ENCODE measurements at regions not wholly inside any gene's neighbourhood (a gene's known extent, or its start where the extent isn't known, plus 50 kb on each side); places are given as distances from the start of the nearest gene placed in this dataset.

GRCh38 chr7:80063834-80064233 lies 70.8 kb upstream of the GNAI1 start:
- CTCF ChIA-PET, result no interaction called here
- H3K9me3 ChIP-seq (replicated peaks; ENCODE audit: control insufficient read depth, insufficient read depth, low read length), result no peaks in the 10 kb centered on the region
- H3K79me2 ChIP-seq (ENCODE audit: control insufficient read depth, insufficient read depth, low read length), result no peaks in the 10 kb centered on the region

More at GRCh38 chr7:80063834-80064233, 70.8 kb upstream of the GNAI1 start:
- no TSS peak for BruUV-seq (replicated peaks)
- FAIRE-seq, result no peak
- Histone ChIP-seq H3K4me1 (ENCODE audit: control insufficient read depth, extremely low read depth, insufficient read depth, low read length) (no peaks in the 10 kb centered on the region), H3K4me2 (ENCODE audit: insufficient read depth, low read length) (no peak overlapping the region), H3K27me3 (ENCODE audit: control insufficient read depth in 2 of 2, insufficient read depth in 2 of 2, low read length in 2 of 2) (no peaks in the 10 kb centered on the region), H3K36me3 (ENCODE audit: control insufficient read depth in 2 of 2, extremely low read depth in 1 of 2, insufficient read depth in 2 of 2, low read length in 2 of 2) (no peaks in the 10 kb centered on the region), H2AFZ (ENCODE audit: low read depth, low read length) (peak overlapping the region; percentile 4), H4K20me1 (replicated peaks; ENCODE audit: control insufficient read depth, extremely low read depth, insufficient read depth, low read length) (no peaks in the 10 kb centered on the region), H3K27ac (ENCODE audit: insufficient read depth, low read depth, low read length) (no peak overlapping the region), H3K9me1 (replicated peaks; ENCODE audit: control insufficient read depth, extremely low read depth, insufficient read depth, low read length) (no peaks in the 10 kb centered on the region), H3K9ac (replicated peaks; ENCODE audit: extremely low read depth, insufficient read depth, low read length) (no peak overlapping the region), H3K4me3 (replicated peaks in 1 of 3; ENCODE audit: insufficient read depth in 1 of 3, low read depth in 1 of 3, low read length in 3 of 3) (no peak overlapping the region)
- TF ChIP-seq JUN (IDR thresholded peaks at IDR 0.05; ENCODE audit: borderline replicate concordance, insufficient read depth, insufficient read length, low read depth) (no peak), MAX (IDR thresholded peaks at IDR 0.05; ENCODE audit: insufficient read depth, insufficient read length) (no peak), POLR2A (IDR thresholded peaks at IDR 0.05; ENCODE audit: low read depth, low read length) (no peak), POLR2AphosphoS5 (IDR thresholded peaks at IDR 0.05; ENCODE audit: insufficient read depth, low read depth, low read length) (no peak), CTCF (IDR thresholded peaks at IDR 0.05; ENCODE audit: extremely low read depth in 1 of 2, insufficient read depth in 1 of 2, low read depth in 1 of 2, low read length in 2 of 2) (no peak), EZH2 (IDR thresholded peaks at IDR 0.05; ENCODE audit: borderline replicate concordance, low read depth, low read length, severe bottlenecking) (no peak), FOS (IDR thresholded peaks at IDR 0.05; ENCODE audit: borderline replicate concordance, insufficient read depth, low read length) (no peak)
- DNase-seq (ENCODE audit: low read depth, low spot score), result no peak
- intact Hi-C loops (cut with micrococcal nuclease), result no loop called here
- POLR2A ChIA-PET, result no interaction called here
- dilution Hi-C loops (cut with MboI; ENCODE audit: extremely low pct_ligation_motif_present, low sequenced_read_pairs), result no loop called here

Measured in endothelial cell of umbilical vein (primary cell).